ENCODE measurements at regions not wholly inside any gene's neighbourhood (a gene's known extent, or its start where the extent isn't known, plus 50 kb on each side); places are given as distances from the start of the nearest gene placed in this dataset.

DNA sequence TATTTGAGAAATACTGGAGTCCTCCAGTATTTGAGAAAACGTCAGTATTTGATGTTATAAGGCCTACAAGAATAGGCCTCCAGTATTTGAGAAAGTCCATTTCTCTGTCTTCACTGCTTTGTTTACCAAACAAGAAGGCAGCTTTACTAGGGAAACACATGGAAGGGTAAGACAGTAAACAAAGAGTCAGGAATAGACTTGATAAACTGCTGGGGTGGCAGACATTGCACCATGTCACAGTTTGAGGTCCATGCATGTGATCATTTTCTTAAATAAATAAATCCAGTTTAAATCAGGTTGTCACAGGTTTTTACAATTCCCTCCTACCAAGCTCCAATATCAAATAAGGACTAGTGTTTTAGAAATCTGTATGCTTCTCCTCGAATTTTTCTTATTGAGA, 1431.0 kb upstream of the SPRY2 start:
- DNase-seq: no peak
- Histone ChIP-seq H3K27me3 (no peaks in the 10 kb centered on the region), H3K9me3 (no peaks in the 10 kb centered on the region), H3K4me1 (no peaks in the 10 kb centered on the region), H3K4me3 (no peak overlapping the region), H3K27ac (no peak overlapping the region), H3K36me3 (no peaks in the 10 kb centered on the region)
- no peak for TF ChIP-seq POLR2A (IDR thresholded peaks at IDR 0.05)
- TF ChIP-seq, protein P1, sequence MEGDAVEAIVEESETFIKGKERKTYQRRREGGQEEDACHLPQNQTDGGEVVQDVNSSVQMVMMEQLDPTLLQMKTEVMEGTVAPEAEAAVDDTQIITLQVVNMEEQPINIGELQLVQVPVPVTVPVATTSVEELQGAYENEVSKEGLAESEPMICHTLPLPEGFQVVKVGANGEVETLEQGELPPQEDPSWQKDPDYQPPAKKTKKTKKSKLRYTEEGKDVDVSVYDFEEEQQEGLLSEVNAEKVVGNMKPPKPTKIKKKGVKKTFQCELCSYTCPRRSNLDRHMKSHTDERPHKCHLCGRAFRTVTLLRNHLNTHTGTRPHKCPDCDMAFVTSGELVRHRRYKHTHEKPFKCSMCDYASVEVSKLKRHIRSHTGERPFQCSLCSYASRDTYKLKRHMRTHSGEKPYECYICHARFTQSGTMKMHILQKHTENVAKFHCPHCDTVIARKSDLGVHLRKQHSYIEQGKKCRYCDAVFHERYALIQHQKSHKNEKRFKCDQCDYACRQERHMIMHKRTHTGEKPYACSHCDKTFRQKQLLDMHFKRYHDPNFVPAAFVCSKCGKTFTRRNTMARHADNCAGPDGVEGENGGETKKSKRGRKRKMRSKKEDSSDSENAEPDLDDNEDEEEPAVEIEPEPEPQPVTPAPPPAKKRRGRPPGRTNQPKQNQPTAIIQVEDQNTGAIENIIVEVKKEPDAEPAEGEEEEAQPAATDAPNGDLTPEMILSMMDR (IDR thresholded peaks at IDR 0.05): no peak
- intact Hi-C loops (cut with DNase I; ENCODE audit: low total_unique reads): no loop called here

DNA sequence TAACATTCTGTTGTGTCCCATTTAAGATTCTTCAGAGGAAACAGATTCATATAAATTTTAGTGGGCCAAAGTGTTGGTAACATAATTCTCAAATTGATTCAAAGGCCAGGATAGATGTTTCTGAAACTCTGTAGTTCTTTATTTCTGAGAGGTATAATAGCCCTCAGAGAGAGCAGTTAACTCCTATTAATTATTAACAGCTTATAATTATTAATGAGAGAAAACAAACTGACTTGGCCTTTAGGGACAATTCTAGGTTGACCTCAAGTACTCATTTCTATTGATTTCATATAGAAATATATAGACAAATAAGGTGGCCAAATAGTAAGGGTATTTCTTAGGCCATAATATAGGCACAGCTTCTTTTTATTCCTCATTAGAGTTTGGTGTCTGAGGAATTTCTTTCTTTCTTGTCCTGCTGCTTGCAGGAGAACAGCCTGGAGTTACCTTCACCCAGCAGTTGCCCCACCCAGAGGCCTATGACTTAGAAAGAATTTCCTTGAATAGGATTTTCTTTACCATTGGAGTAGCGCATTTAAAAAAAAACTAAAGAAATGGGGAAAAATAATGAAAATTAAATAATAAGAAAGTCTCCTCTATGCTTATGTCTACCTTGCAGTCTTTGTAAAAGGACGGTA, 1430.1 kb upstream of the SPRY2 start:
- H3K9me3 ChIP-seq: no peaks in the 10 kb centered on the region
- TF ChIP-seq, protein P1 (IDR thresholded peaks at IDR 0.05): no peak
- no peak for TF ChIP-seq POLR2A (IDR thresholded peaks at IDR 0.05)

DNA sequence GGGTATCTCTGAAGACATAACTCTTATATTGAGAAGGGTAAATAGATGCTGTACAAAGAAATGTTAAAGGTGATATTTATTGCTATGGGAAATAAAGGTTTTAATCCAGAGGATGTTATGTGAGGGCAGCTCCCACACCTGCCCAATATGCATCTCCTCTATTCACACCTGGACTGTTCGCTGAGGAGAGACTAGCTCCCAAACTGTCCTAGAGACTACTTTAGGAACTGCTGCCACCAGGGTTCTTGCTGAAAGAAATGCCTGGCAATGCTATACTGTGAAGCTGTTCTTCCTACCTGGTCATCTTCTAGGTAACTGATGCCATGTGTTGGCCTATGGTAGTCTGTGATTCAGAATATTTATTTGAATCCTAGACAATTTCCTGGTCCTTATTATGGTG, 1421.5 kb upstream of the SPRY2 start:
- intact Hi-C loops (cut with DNase I; ENCODE audit: low total_unique reads): no loop called here
- no peaks in the 10 kb centered on the region for H3K4me1 ChIP-seq
- no peak for TF ChIP-seq POLR2A (IDR thresholded peaks at IDR 0.05)
- TF ChIP-seq, protein P1 (IDR thresholded peaks at IDR 0.05): no peak
- no peaks in the 10 kb centered on the region for H3K36me3 ChIP-seq
- no peak overlapping the region for H3K4me3 ChIP-seq
- no peaks in the 10 kb centered on the region for H3K27me3 ChIP-seq
- DNase-seq: no peak
- H3K9me3 ChIP-seq: no peaks in the 10 kb centered on the region
- H3K27ac ChIP-seq: no peak overlapping the region

More for the DNA sequence above, 1430.1 kb upstream of the SPRY2 start:
- Histone ChIP-seq H3K4me3 (no peak overlapping the region), H3K36me3 (no peaks in the 10 kb centered on the region), H3K27ac (no peak overlapping the region), H3K4me1 (no peaks in the 10 kb centered on the region), H3K27me3 (no peaks in the 10 kb centered on the region)
- DNase-seq: no peak
- intact Hi-C loops (cut with DNase I; ENCODE audit: low total_unique reads): no loop called here

DNA sequence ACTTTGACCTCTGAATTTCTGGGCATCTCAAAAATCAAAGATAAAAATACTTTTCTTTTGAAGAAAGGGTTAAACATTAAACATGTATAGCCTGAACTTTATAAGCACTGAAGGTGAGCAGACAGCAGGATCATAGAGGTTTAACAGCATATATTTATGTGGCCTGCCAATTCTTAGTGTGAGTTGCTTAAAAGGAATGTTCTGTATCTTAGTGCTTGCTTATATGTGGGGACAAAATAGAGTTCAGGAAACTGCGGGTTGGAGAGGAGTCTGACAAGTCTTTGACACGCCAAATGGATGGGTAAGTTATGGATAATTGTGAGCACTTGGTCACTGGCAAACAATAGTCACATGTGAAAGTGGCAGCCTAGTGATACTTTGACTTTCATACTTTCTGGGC, 1419.4 kb upstream of the SPRY2 start:
- Histone ChIP-seq H3K27me3 (no peaks in the 10 kb centered on the region), H3K36me3 (no peaks in the 10 kb centered on the region), H3K4me3 (no peak overlapping the region), H3K9me3 (no peaks in the 10 kb centered on the region), H3K27ac (no peak overlapping the region), H3K4me1 (no peaks in the 10 kb centered on the region)
- TF ChIP-seq, protein P1 (IDR thresholded peaks at IDR 0.05): no peak
- no peak for DNase-seq
- intact Hi-C loops (cut with DNase I; ENCODE audit: low total_unique reads): no loop called here

DNA sequence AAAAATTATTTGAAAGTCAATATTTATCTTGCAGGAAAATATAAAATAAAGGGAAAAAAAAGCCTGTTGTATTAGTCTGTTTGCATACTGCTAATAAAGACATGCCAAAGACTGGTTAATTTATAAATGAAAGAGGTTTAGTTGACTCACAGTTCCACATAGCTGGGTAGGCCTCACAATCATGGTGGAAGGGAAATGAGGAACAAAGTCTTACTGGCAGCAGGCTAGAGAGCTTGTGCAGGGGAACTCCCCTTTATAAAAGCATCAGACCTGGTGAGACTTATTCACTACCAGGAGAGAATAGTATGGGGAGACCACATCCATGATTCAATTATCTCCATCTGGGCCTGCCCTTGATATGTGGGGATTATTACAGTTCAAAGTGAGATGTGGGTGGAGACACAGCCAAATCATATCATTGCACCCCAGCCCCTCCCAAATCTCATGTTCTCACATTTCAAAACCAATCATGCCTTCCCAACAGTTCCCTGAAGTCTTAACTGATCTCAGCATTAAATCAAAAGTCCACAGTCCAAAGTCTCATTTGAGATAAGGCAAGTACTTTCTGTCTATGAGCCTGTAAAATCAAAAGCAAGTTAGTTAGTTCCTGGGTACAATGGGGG, 1416.5 kb upstream of the SPRY2 start:
- no peak for DNase-seq
- Histone ChIP-seq H3K36me3 (no peaks in the 10 kb centered on the region), H3K4me1 (no peaks in the 10 kb centered on the region), H3K4me3 (no peak overlapping the region), H3K27ac (no peak overlapping the region), H3K27me3 (no peaks in the 10 kb centered on the region), H3K9me3 (no peaks in the 10 kb centered on the region)
- TF ChIP-seq, protein P1 (IDR thresholded peaks at IDR 0.05): no peak
- TF ChIP-seq POLR2A (IDR thresholded peaks at IDR 0.05): no peak
- intact Hi-C loops (cut with DNase I; ENCODE audit: low total_unique reads): no loop called here
